ENCODE measurements at regions not wholly inside any gene's neighbourhood (a gene's known extent, or its start where the extent isn't known, plus 50 kb on each side); places are given as distances from the start of the nearest gene placed in this dataset.

DNA sequence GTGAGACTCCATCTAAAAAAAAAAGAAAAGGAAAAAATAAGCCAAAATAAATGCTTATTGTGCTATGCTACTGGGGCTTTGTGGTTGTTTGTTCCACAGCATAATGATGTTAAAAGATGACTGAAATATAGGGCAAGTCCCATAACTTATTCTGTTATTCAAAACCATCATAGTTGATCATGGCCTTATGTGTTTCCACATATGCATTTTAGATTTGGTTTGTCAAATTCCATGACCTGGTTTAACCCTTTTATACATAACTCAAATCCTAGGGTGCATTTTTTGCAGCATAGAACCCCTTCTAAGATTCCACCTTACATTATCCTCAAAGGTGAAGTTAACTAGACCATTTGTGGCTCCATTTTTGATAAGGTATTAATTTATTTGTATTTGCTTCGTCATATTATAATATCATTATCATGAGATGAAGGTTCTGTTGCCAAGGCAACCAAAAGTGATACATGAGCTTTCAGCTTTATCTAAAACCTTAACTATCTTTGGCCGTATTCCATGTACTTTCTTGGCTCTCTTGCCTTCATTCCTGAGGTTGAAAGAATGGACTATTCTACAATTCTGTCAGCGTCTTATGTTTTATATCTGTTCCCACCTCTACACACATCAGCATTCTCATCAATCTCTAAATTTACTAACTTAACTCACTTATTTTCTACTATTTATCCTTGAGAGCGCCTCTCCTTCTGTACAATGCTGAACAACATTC is 138.7 kb upstream of the DYRK2 start:
- peak; percentile 41 for DNase-seq (ENCODE audit: low read depth)
- TF ChIP-seq, protein P1, sequence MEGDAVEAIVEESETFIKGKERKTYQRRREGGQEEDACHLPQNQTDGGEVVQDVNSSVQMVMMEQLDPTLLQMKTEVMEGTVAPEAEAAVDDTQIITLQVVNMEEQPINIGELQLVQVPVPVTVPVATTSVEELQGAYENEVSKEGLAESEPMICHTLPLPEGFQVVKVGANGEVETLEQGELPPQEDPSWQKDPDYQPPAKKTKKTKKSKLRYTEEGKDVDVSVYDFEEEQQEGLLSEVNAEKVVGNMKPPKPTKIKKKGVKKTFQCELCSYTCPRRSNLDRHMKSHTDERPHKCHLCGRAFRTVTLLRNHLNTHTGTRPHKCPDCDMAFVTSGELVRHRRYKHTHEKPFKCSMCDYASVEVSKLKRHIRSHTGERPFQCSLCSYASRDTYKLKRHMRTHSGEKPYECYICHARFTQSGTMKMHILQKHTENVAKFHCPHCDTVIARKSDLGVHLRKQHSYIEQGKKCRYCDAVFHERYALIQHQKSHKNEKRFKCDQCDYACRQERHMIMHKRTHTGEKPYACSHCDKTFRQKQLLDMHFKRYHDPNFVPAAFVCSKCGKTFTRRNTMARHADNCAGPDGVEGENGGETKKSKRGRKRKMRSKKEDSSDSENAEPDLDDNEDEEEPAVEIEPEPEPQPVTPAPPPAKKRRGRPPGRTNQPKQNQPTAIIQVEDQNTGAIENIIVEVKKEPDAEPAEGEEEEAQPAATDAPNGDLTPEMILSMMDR (IDR thresholded peaks at IDR 0.05; ENCODE audit: low read depth, low read length, missing control alignments) = no peak
- in situ Hi-C loops (cut with HindIII; ENCODE audit: low sequenced_read_pairs) = no loop called here

DNA sequence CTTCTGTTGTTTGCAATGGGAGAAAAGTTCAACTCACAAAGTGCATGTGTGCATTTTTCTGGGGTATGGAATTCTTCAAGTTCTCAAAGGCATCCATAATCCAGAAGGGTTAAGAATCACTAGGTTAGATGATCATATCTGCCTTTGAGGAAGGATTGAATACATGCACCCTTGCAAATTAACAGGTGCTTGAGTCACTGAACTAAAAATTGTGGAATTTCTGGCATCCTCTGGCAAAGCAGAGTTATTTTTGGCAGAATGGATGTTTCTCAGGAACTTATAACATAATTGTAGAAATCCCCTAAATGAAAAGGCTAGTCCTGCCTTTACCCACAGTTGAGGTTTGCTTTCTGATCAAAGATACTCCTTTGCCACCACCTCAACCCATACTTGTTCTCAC is 136.5 kb upstream of the DYRK2 start:
- DNase-seq (ENCODE audit: low read depth) = peak; percentile 27
- H3K4me3 ChIP-seq (ENCODE audit: low read depth, low read length) = no peak overlapping the region
- TF ChIP-seq, protein P1 (IDR thresholded peaks at IDR 0.05; ENCODE audit: low read depth, low read length, missing control alignments) = no peak
- in situ Hi-C loops (cut with HindIII; ENCODE audit: low sequenced_read_pairs) = no loop called here

More for the DNA sequence above, 138.7 kb upstream of the DYRK2 start:
- no peak overlapping the region for H3K4me3 ChIP-seq (ENCODE audit: low read depth, low read length)

DNA sequence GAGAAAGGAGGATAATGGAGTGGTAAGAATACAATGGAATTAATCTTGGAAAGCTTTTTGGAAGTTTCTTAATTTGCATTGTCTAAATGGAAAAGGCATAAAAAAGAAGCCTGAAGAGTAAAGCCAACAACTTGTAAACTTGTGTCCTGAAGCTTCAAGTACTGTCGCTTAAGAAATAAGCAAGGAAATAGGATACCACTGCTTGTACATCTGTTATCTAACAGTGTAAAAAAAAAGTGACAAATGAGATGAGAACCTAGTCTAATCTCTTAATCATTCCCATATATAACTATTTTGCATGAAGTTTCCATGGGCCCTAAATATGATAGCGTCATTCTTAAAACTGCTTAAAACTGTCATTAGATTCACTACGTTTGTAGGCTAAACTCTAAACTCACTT is 134.0 kb upstream of the DYRK2 start:
- TF ChIP-seq, protein P1 (IDR thresholded peaks at IDR 0.05; ENCODE audit: low read depth, low read length, missing control alignments) = no peak
- no peak for DNase-seq (ENCODE audit: low read depth)
- H3K4me3 ChIP-seq (ENCODE audit: low read depth, low read length) = no peak overlapping the region
- in situ Hi-C loops (cut with HindIII; ENCODE audit: low sequenced_read_pairs) = no loop called here

DNA sequence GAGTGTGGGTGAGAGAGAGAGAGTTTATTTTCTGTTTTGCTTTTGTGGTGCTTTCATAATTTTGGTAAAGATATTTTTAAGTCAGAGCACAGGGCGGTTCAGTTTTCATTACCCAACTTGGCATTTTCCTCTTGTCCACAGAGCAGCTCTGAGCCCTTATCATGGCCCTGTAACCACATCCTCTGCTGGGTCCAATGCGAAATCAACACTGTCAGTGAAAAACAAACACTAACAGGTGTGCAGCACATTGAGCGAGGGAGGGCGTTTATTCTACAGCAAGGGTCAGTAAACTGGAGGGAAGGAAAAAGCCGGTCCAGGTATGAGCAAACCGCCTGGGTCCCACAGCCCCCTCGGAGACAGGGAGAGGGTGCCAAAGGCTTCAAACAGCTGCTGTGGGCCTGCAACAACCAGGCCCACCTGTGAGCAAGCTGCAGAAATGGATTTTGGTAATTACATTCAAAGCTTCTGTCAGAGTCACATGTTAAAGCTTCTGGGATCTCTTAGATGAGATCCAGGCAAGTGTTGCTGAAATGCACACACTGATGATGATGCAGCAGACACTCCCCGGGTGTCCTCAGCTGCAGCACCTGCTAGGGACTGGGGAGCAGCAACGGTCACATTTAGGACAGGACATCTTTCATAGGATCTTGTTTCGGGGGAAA is 132.7 kb upstream of the DYRK2 start:
- TF ChIP-seq, protein P1 (IDR thresholded peaks at IDR 0.05; ENCODE audit: low read depth, low read length, missing control alignments) = no peak
- no peak for DNase-seq (ENCODE audit: low read depth)
- H3K4me3 ChIP-seq (ENCODE audit: low read depth, low read length) = no peak overlapping the region
- in situ Hi-C loops (cut with HindIII; ENCODE audit: low sequenced_read_pairs) = no loop called here

DNA sequence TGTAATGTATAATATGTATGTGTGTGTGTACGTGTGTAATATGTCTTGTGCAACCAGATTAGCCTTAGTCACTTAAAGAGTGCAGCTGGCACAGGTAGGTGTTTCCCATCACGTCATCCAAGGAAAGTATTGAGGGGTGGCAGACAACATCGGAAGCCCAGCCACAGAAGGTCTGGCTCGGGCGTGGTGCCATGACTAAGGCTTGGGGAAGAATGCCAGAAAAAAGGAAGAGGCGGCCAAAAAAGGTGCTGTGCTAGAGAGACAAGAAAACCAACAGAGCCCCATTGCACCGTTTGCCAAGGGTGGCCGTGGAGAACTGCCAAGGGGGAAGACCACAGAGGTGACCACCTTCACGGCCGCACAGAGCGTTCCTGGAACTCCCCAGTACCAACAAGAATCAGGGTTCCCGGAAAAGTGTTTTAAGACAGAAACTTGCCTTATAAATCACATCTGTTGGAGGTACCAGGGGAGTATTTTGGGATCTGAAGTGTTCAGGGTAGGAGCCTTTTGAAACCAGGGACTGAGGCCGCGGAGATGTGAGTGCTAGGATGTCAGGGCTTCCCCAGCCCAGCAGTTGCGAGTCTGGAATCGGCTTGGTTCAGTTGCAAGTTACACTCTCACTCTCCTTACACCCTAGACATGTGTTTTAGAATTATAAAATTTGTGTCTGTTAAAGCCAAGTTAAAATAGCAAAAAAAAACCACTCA is 131.2 kb upstream of the DYRK2 start:
- no peak overlapping the region for H3K4me3 ChIP-seq (ENCODE audit: low read depth, low read length)
- DNase-seq (ENCODE audit: low read depth) = peak; percentile 72
- in situ Hi-C loops (cut with HindIII; ENCODE audit: low sequenced_read_pairs) = no loop called here
- TF ChIP-seq, protein P1 (IDR thresholded peaks at IDR 0.05; ENCODE audit: low read depth, low read length, missing control alignments) = no peak

DNA sequence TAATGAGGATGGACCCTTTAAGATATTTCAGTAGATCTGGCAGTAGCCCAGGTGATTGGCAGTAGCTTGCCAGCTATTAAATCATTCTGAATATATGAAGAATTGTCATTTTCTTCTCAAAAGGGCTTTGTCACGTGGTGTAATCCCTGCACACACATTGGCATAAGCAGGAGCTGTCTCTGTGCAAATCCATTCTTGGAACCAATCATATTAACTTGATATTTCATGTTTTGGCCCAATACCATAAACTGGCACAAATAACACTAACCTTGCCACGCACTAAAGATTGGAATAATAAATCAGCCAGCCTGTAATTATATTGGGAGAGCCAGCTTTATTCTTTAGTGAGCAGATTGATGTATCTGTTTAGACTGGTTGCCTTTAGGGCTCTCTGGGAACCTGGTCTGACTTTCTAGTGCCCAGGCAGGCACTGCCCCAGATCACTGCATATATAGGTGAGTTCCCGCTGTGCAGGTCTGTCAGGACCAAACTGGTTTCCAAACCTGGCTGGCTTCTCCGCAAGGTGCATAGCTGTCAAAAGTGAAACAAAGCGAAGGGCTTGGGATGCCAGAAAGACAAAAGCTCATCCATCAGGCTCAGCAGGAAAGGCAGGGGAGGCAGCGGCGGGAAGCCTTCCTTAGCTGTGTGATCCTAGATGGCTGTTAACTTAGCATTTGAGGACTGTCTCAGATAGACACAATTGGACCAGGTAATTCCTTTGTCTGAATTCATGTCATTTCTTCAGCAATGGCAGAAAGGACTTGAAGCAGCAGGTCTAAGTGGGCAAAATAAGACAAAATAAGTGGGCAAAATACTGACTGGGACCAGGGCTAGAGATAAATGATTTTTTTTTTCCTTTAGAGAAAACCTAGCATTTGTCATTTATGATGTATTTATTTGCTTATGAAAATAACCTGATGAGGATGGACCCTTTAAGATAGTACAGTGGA is 128.8 kb upstream of the DYRK2 start:
- TF ChIP-seq, protein P1 (IDR thresholded peaks at IDR 0.05; ENCODE audit: low read depth, low read length, missing control alignments) = no peak
- in situ Hi-C loops (cut with HindIII; ENCODE audit: low sequenced_read_pairs) = no loop called here
- H3K4me3 ChIP-seq (ENCODE audit: low read depth, low read length) = no peak overlapping the region
- no peak for DNase-seq (ENCODE audit: low read depth)

Data from astrocyte of the cerebellum (primary cell).